HuH-7 (cell line): ENCODE measurements at regions not wholly inside any gene's neighbourhood (a gene's known extent, or its start where the extent isn't known, plus 50 kb on each side); places are given as distances from the start of the nearest gene placed in this dataset.

Experiments
- DNase-seq: peaks from one replicate; pipeline ENCODE4 v3.0.0; 2011; ENCODE audit warnings: low spot score

DNA sequence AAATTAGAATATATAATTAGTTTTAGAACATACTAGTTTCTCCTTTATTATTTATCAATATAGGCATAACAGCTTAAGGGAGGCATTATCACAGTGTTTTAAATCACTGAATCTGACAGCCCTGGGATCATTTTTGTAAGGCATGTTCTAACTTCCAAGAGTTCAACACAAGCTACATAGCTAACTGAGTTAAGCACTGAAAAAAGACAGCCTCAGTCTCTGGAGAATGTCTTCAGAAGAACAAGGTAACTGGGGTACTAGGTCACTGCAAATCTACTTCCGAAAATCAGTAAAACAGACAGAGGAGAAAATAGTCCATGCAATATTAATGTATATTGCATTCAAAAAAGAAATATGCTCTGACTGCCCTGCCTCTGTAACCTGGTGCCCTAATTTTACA, 502.1 kb downstream of the RFC3 start:
- no peak for DNase-seq

DNA sequence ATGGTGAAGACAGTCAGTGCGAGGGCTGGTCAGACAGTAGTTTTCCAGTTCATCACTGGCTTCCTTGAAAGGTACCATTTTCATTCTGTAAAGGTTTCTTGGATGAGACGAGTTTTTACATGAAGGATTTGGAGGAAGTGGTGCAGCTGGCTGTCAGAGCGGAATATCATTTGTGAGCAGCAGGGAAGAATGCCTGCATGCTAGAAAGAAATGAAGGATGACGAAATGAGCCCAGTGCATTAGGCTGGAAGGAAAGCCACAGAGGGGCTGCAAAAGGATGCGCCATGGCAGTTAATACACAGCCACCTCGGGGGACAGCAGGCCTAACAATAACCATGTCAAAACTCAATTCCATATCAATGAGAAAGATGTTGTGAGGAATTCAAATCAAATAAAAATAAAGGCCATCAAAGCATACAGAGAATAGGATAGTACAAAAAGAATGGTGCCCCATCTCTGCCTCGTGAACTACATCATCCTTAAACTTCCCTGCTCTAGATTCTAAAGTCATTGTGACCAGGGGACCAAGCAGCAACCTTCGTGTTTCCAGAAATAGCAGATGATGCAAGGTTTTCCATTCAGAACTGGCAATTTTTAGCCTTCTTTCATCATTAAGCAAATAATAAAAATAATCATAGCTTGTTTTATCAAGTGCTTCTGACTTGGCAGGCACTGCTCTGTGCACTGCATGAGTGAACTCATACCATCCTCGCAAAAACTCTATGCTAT, 504.2 kb downstream of the RFC3 start:
- no peak for DNase-seq

DNA sequence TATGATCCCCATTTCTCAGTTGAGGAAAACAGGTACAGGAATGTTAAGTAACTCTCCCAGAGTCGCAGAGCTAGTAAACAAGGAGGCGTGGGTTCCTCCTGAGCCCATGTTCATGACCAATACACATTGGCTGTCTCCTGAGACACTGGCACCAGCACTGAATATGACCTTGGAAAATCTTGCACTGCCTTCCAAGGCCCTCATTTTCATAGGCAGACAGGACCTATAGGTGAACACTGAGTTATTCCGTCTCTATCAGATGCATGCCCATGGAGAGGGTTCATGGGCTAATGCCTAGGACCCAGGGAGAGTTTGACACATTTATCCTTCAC, 504.8 kb downstream of the RFC3 start:
- DNase-seq: no peak

DNA sequence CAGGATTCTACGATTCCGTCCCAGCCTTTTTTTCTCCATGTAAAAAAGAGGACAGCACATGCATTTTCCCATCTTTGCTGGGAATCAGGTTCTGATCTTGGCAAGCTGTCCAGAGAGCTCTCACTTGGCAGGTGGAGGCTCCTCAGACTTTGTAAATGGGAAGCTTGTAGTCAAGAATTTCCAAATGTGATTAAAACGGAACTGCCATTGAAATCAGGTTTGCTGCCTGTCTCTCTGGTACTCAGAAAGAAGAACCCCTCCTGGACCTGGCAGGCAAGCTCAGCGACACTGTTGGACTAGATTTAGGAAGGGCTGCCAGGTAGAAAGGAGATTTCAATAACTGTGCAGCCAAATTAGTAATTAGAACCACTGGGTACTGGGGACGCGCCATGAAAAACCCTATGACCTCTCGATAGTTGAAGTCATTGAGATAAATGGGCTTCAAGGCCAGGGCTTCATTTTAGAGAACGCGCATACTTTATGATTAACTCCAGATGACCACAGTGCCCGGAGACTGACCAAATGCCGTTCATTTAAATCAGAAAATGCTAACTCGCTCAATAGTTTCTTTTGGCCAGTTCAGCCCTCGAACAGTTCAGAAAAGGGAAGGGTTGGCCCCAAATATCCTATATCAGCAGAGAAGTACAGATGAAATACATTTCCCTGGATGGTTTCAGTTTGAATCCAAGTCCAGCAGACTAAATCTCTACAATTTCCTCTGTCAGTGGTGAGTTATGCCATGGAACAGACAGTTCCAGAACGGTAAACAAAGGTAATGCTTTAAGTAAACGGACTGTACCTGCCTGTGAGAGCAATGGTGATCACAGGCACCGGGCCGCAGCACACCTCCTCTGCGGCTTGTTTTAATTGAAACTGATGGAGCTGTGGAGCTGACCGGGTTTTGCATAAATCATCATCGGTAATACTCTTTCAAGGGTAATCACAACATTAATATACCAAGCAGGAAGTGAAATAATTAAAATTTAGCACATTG, 517.4 kb downstream of the RFC3 start:
- no peak for DNase-seq

DNA sequence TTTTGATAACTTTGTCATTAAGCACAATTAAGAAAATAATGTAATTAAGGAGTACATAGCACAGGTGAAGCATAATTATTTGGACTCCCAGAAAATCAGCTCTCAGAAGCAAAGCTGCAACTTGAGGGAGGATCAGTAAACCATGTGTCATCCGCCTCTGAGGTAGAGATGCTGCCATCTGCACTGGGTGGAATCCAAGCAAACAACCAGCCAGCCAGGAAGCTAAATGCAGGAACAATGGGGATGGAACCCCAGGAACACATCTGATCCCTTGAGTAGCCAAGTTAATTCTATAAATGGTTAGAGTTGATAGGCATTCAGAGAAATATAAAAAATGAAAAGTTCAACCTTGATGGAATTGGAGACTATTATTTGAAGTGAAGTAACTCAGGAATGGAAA, 520.2 kb downstream of the RFC3 start:
- DNase-seq: no peak

DNA sequence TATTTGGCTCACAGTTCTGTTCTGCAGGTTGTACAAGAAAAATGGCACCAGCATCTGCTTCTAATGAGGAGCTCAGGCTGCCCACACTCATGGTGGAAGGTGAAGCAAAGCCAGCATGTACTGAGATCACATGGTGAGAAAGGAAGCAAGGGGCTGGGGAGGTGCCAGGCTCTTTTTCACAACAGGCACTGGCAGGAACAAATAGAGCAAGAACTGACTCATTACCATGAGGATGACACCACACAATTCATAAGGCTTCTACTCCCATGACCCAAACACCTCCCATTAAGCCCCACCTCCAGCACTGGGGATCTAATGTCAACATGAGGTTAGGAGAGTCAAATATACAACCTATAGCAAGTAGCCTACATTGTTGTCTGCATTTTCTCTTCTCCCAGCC, 522.6 kb downstream of the RFC3 start:
- no peak for DNase-seq

DNA sequence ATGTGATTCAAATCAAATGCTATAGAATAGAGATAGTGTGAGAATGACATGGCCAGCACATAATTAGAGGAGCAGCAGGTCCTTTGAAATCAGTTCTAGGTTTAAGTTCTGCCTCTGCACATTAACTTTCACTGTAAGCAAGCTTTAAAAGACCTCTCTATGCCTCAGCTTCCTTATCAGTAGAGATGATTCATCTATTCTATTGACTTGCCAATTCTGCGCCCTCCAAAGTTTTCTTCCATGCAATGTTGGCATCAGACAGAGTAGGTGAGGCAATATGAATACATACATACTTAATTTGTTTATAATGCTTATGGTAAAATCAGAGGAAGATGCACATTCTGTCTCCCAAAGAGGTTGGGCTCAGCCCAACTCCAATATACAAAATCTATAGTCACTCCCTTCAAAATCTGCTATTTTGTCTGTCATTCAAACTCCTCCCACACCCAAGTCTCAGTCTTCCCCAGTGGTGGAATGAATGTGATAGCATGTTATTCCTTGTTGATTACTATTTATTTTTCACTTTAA, 525.5 kb downstream of the RFC3 start:
- no peak for DNase-seq

DNA sequence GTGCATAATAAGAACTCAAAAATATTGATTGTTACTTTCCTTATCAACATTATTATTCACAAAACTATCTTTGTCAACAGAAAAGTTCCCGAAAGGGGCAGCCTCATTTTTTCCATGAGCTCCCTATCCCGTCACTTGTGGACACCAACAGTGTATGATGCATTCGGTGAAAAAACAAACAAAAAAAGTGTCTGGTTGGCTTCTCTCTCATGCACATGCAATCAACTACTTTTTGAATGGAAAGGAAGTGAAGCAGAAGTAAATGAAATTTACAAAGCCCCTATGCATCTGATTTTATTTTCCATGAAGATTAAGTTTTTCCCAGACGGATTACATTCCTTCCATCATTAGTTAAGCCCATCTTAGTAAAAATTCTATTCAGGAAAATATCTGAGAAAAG, 526.9 kb downstream of the RFC3 start:
- DNase-seq: no peak

DNA sequence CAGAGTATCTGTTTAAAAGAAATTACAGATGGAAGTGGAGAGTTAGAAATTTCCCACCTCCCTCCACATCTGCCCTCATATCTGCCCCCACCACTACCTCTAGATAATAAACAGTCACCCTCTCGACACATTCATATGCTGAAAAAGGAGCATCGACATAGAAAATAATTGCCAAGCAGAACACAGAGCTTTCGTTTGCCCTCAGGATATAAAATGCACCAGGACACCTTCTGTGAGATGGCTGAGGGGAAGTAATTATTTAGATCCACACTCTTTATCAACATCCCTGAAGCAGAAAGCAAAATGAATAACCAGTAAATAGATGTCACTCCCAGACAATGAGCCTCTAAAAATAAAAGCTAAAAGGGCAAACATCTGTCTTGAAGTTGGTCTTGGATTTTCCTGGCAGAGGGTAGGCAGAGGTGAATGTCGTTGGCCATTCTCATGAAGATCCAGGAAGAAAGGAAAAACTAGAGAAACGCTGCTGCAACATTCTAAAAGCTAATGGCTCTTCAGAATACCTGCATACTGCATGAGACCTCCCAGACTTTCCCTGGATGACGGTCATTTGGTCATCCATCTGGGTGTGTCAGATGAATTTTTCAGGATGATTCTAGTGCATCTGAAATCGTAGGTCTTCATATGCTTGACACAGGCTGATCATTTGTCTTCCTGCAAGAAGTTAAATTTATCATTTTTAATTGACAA, 527.5 kb downstream of the RFC3 start:
- no peak for DNase-seq

DNA sequence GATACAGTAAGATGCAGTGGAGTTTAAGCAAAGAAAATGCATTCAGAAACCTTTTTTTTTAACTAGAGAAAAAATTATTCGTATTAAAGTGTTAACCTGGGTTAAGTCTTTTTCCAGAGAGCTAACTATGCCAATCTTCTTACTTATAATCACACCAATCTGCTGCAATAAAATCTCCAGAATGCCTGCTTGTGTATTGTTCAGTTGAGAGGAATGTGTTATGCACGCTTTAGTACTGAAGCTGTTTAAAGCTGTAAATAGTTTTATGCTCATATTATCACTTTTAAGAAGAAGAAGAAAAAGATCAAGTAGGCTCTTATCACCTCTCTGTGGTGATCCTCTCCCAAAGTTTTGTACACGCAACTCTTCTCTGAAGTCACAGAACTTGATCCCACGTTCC, 528.7 kb downstream of the RFC3 start:
- DNase-seq: no peak

DNA sequence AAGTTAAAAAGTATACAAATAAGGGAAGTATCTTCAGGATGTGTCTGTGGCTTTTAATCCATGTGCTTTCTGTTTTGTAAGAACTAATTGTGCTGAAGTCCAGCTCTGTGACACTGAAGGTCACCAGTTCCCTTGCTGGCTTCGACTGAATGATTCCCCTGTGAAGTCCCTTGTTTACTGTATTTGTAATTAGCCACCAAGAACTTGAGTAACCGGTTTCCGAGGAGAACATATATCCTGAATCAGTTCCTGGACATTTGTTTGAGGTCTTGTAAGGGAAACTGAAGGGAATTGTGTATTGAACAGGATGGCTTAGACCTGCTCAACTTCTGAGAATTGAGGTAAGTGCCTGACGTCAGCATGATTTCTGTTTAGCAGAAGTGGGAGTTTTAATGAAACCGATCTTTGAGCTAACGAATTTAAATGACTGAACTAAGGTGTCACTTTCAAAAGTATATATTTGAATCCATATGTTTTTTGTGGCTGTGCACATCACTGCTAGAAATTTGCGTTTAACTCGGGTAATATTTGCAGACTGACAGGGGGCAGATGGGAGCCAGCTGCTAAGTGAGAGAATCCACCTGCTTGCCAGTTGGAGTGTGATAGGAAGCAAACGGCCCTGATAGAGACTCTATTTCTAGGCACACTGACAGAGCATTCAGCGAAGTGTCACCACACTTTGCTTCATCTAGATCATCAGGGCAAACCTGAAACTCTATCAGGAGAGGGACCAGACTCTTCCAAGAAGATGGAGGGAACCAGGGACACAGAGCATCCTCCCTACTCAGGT, 530.0 kb downstream of the RFC3 start:
- no peak for DNase-seq

DNA sequence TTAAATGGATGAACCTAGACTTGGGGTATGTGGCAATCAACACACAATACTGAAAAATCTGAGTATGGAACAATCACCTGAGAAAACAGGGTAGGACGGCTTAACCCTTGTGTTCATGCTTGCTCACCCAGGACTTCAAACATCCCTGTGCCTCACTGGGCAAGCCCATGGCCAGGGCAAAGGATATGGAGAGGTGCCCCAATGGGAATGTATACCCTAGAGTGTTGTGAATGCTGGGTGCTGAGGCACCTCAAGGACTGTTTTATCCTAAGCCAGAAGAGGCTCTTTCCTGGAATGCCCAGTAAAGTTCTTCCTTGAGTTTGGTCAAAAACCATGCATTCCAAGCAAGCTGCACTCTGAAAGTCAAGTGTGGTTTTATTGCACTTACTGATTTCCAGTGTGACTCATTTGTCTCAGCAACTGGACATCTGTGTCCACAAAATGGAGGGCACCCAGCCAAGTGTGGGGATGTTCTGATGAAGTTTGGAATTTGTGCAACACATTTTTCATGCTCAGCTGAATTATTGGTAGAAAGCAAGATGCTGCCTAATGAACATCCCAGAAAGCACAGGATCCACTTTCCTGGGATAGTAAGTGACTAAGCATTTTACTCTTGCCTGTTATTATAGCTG, 531.3 kb downstream of the RFC3 start:
- no peak for DNase-seq

DNA sequence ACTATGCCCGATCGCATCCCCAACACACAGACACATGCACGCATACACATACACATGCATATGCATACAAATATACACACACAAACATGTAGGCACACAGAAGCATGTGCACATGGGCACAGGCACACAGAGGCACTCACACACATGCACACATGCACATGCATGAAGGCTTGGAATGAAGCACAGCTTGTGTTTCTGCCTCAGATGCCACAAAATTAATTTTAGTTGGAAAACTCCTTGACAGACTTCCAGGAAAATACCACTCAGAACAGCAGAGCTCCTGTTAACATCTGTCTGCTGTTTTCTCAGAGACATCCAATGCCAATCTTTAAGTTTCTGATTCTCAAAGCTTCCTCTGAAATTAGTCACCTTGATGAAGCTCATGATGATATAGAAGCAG, 532.7 kb downstream of the RFC3 start:
- no peak for DNase-seq

DNA sequence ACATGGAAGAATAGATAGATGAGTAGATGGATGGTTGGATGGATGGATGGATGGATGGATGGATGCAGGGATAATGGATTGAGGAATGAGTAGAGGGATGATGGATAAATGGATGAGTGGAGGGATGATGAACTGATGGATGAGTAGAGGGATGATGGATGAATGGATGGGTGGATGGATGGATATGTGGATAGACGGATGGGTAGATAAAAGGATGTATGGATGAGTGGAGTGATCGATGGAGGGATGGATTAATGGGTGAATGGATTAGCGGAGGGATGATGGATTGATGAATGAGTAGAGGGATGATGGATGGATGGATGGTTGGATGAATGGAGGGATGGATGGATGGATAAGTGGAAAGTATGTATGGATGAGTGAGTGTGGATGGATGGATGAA, 533.2 kb downstream of the RFC3 start:
- DNase-seq: no peak

DNA sequence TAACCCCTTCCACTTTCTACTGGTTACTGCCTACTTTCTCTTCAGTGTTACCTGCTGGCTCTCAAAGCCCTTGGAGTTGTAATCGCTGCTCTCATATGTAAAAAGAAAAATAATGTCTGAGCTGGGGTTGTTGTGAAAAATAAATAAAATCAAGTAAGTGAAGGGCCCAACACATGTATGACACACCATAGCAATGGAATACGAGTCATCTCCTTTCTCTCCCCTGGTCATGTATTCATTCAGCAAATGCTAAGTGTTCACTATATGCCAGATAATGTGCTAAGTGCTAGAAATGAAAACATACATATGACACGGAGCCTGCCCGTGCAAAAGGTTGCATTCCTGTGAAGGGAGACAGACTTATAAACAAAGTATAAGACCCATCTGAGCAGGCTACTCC, 535.0 kb downstream of the RFC3 start:
- DNase-seq: no peak

DNA sequence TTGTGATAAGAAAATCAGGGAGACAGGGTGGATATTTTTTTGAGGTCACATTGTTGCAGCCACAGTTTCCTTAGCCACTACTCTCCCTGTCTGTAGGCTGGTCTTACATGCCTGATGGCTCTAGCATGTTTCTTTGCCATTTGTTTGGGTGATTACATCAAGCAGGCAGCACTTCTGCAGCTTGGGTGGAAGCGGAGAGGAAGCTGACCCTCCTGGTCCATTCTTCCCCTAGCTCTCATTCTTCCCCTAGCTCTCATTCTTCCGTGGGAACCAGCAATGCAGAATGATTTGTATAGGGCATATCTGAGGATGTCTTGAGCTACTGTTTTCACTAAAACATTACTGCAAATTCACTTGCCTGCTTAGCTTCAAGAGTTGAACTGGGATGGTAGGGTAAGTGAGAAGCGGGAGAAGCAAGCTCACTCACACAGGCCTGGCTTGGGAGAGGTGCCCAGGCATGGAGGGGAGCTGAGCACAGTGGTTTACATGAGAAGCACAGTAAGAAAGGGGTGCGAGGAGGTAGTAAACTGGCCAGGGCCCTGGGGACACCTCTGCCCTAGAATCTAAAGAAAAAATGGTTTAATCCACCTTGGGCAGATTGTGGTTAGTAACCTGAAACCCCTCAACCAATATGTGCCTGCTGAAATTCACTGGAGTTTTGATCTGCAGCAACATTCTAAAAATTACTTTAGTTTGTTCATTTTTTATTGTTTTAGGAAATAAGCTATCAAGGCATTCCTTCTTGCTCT, 538.9 kb downstream of the RFC3 start:
- DNase-seq: no peak

DNA sequence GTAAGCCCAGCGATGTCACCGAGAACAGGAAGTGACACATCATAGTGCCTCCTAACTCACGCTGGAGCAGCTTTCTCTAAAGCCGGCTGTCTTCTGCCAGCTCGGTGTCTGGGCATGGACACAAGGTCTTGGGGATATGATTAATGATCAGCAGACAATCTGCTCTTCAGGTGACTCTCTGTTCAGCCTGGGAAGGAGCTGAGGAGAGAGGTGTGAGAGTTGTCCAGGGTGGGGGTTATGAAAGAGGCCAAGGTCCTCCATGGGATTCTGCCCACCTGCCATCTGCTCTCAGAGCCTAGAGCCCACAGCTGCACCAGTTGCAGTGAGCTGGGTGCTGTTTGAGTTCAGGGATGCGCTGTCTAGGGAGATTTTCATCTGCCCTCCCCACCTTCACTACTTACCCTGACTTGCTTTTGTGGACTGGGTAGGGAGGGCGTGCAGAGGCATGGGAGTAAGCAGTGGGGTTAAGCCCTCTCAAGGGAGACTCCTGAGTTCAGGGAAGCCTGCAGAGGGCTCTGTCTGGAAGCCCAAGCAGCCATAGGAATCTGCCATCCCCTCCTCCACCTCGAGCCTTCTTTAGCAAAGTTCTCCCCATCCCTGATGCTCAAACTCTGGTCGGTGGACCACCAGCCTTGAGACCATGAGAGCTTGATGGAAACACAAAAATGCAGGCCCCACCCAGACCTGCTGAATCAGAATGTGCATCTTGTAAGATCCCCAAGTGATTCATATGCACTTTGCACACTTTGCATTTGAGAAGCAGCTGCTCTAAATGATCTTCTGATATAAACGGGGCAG, 539.7 kb downstream of the RFC3 start:
- no peak for DNase-seq

DNA sequence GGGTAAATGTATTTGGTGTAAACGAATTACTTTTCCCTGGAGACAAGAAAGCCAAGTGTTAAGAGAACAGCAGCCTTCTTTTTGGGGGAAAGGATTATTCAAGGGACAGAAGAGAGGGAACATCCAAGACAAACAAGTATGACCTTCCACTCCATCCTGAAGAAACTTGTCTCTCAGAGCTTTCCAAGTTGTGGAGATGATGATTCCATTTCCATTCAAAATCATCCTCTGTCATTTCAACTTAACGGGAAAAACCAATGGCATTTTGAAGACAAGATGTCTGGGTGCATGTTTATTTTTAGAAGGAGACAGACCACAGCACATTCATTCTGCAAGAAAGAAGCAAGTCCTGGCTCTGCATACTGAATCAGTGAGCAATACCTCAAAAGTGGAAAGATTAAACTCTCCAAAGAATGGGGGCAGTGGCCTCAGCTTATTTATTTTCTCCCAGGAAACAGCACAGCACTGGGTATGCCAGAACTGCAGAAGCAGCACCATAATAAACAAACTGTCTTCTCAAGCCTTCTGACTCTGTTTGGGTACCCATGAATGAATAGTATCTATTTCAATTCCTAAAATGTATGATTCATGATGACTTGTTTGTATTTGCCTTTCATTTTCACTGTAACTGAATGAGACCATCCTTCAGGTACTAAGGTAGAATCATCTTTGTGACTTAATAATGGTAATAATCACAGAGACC, 541.0 kb downstream of the RFC3 start:
- no peak for DNase-seq

DNA sequence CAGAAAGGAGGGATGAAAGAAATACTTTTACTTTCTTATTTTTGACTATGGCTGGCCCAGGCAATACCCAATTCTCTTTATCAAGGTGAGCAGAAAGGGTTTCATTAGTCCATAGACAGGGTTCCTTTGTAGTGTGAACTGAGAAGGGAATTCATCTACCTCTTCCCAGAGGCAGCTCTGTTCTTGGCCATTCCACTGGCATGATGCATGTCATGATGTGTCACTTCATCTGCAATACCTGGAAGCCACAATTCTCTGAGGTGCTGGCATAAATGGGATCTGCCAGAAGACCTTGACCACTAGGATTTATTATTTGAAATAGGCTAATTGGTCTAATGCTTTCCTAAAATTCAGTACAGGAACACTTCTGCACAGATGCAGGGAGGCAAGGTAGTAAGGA, 542.8 kb downstream of the RFC3 start:
- no peak for DNase-seq
